ENCODE measurements at regions not wholly inside any gene's neighbourhood (a gene's known extent, or its start where the extent isn't known, plus 50 kb on each side); places are given as distances from the start of the nearest gene placed in this dataset.

- Mint-ChIP-seq H3K9me3 (peaks cover 14% of the 10 kb centered on the region), H3K4me1 (peaks cover 3% of the 10 kb centered on the region), H3K4me3 (no peak overlapping the region), H3K36me3 (ENCODE audit: low read depth) (peaks cover 2% of the 10 kb centered on the region), H3K27me3 (ENCODE audit: insufficient read depth) (peaks cover 3% of the 10 kb centered on the region), H3K27ac (no peak overlapping the region)
- no peak overlapping the region for H3K4me3 ChIP-seq (ENCODE audit: low read length)
- H3K27ac ChIP-seq (ENCODE audit: low read depth, low read length): no peak overlapping the region
- TF ChIP-seq CTCF (conservative IDR thresholded peaks at IDR 0.05): no peak
- H3K27me3 ChIP-seq (ENCODE audit: control insufficient read depth, insufficient read depth, low read length, poor library complexity, severe bottlenecking): no peaks in the 10 kb centered on the region
- H3K9ac ChIP-seq (ENCODE audit: extremely low read depth, low read length, poor library complexity, severe bottlenecking): no peak overlapping the region
- H3K36me3 ChIP-seq (ENCODE audit: control insufficient read depth, insufficient read depth, low read length): no peaks in the 10 kb centered on the region
- H3K4me1 ChIP-seq (ENCODE audit: control insufficient read depth, insufficient read depth, low read length): no peaks in the 10 kb centered on the region
- H3K9me3 ChIP-seq (ENCODE audit: control insufficient read depth, low read length): no peaks in the 10 kb centered on the region
- no peak for DNase-seq
- WGBS, 2 experiments (ENCODE audit: insufficient coverage in 1 of 2, insufficient read length in 1 of 2): 80% methylated on average over 1 of the region's 1 CpG
Observed at GRCh38 chr2:8072907-8073306, 608.9 kb upstream of the ID2 start.

- Mint-ChIP-seq H3K36me3 (ENCODE audit: low read depth) (peaks cover 2% of the 10 kb centered on the region), H3K27me3 (ENCODE audit: insufficient read depth) (no peaks in the 10 kb centered on the region), H3K27ac (no peak overlapping the region), H3K4me1 (peaks cover 3% of the 10 kb centered on the region), H3K9me3 (peaks cover 18% of the 10 kb centered on the region), H3K4me3 (no peak overlapping the region)
- no peak overlapping the region for H3K27ac ChIP-seq (ENCODE audit: low read depth, low read length)
- 95 to 100% methylated on average over 5 to 7 of the region's 7 CpGs for WGBS, 2 experiments (ENCODE audit: insufficient coverage in 1 of 2, insufficient read length in 1 of 2)
- H3K27me3 ChIP-seq (ENCODE audit: control insufficient read depth, insufficient read depth, low read length, poor library complexity, severe bottlenecking): no peaks in the 10 kb centered on the region
- no peak overlapping the region for H3K4me3 ChIP-seq (ENCODE audit: low read length)
- no peak for TF ChIP-seq CTCF (conservative IDR thresholded peaks at IDR 0.05)
- no peaks in the 10 kb centered on the region for H3K36me3 ChIP-seq (ENCODE audit: control insufficient read depth, insufficient read depth, low read length)
- no peaks in the 10 kb centered on the region for H3K9me3 ChIP-seq (ENCODE audit: control insufficient read depth, low read length)
- no peak for DNase-seq
- H3K9ac ChIP-seq (ENCODE audit: extremely low read depth, low read length, poor library complexity, severe bottlenecking): no peak overlapping the region
- no peaks in the 10 kb centered on the region for H3K4me1 ChIP-seq (ENCODE audit: control insufficient read depth, insufficient read depth, low read length)
Observed at GRCh38 chr2:8073916-8074315, 607.9 kb upstream of the ID2 start.

DNA sequence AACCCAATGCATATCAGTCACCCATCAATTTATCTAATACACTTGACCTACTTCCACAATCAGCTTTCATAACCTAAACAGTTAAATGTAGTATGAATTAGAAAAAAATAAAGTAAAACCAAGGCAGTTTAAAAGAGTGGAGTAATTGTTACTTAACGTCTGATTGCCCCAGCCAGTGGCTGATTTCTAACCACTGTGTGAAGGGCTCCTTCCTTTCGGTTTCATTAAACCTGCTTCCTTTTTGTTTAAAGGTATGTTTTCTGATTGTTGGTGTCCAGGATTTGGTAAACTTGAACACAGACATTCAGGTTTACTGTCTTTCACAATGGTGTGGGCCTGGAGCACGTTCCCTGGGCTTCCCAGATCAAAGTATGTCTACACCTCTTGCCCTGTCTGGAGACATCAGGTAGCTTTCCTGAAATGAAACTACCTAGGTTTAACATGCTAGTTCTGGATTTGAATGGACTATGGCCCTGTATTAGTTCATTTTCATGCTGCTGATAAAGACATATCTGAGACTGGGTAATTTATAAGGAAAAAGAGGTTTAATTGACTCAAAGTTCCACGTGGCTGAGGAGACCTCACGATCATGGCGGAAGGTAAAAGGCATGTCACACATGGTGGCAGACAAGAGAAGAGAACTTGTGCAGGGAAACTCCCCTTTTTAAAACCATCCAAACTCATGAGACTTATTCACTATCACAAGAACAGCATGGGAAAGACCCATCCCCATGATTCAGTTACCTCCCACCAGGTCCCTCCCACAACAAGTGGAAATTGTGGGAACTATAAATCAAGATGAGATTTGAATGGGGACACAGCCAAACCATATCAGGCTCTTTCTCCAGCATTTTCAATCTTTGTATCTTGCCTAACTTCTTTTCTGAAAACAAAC, 605.2 kb upstream of the ID2 start:
- H3K27ac Mint-ChIP-seq: no peak overlapping the region
- WGBS, 2 experiments (ENCODE audit: insufficient coverage in 1 of 2, insufficient read length in 1 of 2): 68 to 73% methylated on average over 5 to 6 of the region's 6 CpGs
- Histone ChIP-seq H3K27ac (ENCODE audit: low read depth, low read length) (no peak overlapping the region), H3K9me3 (ENCODE audit: control insufficient read depth, low read length) (no peaks in the 10 kb centered on the region), H3K4me3 (ENCODE audit: low read length) (no peak overlapping the region), H3K4me1 (ENCODE audit: control insufficient read depth, insufficient read depth, low read length) (no peaks in the 10 kb centered on the region), H3K9ac (ENCODE audit: extremely low read depth, low read length, poor library complexity, severe bottlenecking) (no peak overlapping the region), H3K27me3 (ENCODE audit: control insufficient read depth, insufficient read depth, low read length, poor library complexity, severe bottlenecking) (no peaks in the 10 kb centered on the region), H3K36me3 (ENCODE audit: control insufficient read depth, insufficient read depth, low read length) (no peaks in the 10 kb centered on the region)
- no peaks in the 10 kb centered on the region for H3K27me3 Mint-ChIP-seq (ENCODE audit: insufficient read depth)
- H3K4me3 Mint-ChIP-seq: no peak overlapping the region
- peaks cover 2% of the 10 kb centered on the region for H3K36me3 Mint-ChIP-seq (ENCODE audit: low read depth)
- TF ChIP-seq CTCF (conservative IDR thresholded peaks at IDR 0.05): no peak
- peaks cover 3% of the 10 kb centered on the region for H3K4me1 Mint-ChIP-seq
- H3K9me3 Mint-ChIP-seq: peaks cover 18% of the 10 kb centered on the region
- DNase-seq: no peak

Data from endodermal cell (in vitro differentiated cells).